Stimulated activated CD8-positive, alpha-beta memory T cell treated with anti-CD3 and anti-CD28 coated beads, Interleukin-15, amount 100 ng/mL, for 24 hours (primary cell): ENCODE measurements at regions not wholly inside any gene's neighbourhood (a gene's known extent, or its start where the extent isn't known, plus 50 kb on each side); places are given as distances from the start of the nearest gene placed in this dataset.

Source experiments
- DNase-seq: peaks from one replicate; pipeline ENCODE4 v3.0.0-alpha.2; 2020; ENCODE audit warnings: low read depth

DNA sequence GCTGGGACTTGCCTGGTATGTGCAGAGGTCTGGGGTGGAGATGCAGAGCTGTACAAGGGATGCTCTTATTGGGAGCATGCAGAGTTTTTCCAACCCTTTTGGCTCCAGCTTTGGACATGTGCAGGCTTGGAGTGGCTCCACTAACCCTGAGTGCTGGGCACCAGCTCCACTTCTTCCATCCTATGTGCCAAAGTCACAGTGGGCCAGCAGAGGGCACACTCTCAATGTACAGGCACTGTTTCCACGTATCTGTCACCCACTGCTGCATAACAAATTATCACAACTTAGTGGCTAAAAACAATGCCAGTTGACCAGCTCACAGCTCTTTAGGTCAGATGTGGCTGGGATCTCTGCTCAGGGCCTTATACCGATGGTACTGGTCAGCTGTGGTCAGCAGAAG lies 631.8 kb downstream of the AJAP1 start:
- no peak for DNase-seq

DNA sequence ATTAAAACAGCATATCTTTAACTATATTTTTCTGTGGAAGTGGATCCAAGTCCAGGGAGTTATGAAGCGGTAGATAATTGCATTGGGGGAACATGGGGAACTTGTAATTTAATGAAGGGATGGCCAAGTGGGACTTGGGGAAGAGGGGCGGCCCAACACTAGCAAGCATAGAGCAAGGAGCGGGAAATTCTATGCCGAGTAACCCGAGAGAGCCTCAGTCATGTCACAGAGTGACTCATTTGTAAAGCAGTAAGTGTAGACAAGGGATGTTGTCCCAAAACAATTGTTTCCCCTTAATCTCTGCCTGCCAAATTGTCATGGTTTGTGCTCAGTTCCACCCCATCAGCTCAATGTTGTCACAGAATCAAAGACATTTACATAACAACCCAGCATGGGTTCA lies 620.1 kb downstream of the AJAP1 start:
- no peak for DNase-seq

DNA sequence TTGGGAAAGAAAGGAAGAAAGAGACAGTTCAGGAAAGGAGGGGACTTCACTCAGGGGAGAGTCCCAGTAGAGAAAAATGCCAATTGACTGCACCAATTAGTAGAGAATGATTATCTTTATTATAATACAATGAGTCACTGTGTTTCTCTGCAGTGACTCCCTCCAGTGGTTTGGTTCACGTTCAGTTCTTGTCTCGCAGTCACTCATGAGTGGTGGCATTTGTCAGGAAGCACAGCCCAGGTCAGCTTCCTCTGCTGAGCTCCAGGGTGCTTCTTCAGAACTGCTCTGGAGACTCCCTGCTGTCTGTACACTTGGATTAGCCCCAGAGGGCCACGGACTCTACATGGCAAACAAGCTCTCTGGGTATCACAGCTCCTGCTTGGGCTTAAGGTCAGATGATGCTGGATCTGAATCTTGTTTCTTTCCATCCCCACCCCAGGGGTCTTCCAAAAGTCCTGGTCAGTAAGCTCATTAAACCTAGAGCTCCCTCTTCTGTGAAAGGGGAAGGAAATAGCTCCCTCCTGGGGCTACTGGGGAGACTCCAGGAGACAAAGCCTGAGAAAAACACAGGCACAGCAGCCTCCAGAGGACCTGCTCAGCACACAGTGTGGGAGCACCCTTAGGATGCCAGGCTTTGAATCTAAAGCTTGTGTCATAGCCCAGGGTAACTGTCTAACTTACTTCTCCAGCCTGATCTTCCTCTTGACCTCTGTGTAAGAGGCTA lies 619.0 kb downstream of the AJAP1 start:
- DNase-seq, result no peak

GRCh38 chr1:5272325-5272724 lies 617.9 kb downstream of the AJAP1 start:
- DNase-seq, result no peak

- no peak for DNase-seq
These were observed 616.9 kb downstream of the AJAP1 start for GRCh38 chr1:5271264-5271663.

DNA sequence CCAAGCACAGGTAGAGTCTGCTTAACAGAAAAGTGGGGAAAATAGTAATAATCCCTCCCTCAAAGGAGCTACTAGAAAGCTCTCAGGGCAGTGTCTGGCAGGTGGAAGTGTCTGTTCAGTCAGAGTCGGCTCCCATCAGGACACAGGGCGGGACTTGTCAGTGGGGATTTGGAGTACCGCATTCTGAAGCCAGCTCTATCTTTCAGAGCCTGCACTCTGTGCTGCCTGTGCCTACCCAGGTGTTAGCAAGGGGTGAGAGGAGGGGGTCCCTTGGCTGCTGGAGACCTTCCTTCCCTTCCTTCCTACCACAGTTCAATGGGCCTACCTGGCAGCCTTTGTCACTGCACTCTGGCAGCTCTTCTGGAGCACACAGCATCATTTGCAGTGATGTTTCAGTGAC lies 615.5 kb downstream of the AJAP1 start:
- DNase-seq, result no peak

- DNase-seq, result no peak
These were observed 613.3 kb downstream of the AJAP1 start for GRCh38 chr1:5267603-5268235.

DNA sequence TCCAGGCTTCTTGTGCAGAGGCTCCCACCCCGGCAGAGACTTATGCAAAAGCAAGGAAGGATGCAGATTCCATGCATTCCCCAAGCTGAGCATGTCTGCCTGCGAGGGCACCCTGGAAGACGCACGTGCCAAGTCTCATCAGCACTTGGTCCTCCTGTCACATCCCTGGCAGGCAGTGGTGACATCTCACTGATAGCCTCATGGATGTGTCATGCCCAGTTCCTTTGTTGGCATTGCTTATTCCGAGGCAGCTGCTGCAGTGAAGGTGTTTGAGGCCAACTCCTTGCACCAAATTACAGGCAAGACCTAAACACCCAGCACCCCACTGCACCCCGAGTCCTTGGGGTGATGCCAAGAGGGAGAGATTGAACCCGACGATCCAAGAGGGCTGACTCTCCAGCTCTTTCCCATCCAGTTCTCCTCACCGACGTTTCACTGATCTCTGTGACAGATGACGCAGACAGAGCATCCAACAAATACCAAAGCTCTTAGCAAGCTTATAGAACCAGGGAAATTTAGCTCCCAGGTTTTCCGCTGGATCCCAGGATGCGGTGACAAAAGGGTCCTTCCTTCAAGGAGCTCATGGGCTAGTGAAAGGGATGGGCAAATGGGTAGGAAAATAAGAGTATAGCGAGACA lies 611.1 kb downstream of the AJAP1 start:
- DNase-seq, result no peak

DNA sequence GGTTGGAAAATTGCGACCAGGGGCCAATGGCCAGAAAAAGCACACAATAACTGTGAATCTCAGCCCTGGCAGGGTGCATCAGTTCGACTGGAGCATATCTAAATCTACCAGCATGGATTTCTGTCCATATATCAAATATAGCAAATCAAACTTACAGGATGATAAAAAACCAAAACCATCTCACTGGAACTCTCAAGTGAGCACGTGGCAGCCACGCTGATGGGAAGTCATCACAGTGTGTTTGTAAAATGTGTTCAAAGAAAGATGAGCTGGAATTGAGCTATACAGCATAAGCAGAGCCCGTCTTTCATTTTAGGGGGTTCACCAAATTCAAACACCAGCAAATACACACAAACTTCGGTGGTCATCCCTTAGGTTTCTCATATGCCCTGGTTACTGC lies 610.1 kb downstream of the AJAP1 start:
- no peak for DNase-seq

GRCh38 chr1:5256793-5257192 lies 602.4 kb downstream of the AJAP1 start:
- no peak for DNase-seq

DNA sequence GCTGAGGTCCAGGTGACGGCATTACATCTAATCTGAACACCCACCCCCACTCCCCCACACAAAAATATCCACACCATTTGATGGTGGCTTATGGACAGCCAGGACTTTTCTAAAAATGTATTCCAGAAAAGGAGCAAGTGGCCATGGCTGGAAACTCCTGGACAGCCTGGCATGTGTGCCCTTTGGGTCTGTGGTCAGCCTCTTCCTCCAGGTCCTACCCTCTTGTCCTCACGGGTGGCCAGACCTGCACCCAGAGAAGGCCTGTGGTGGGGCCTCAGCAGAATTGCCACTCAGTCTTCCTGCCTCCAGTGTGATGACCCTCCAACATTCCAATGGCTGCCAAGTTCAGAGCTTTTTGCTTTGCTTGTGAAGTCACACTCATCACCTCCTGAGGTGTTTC lies 600.6 kb downstream of the AJAP1 start:
- no peak for DNase-seq

GRCh38 chr1:5254131-5254725 lies 599.8 kb downstream of the AJAP1 start:
- DNase-seq, result no peak

GRCh38 chr1:5253036-5253435 lies 598.6 kb downstream of the AJAP1 start:
- DNase-seq, result no peak

- DNase-seq, result no peak
These were observed 595.9 kb downstream of the AJAP1 start for GRCh38 chr1:5250336-5250735.

DNA sequence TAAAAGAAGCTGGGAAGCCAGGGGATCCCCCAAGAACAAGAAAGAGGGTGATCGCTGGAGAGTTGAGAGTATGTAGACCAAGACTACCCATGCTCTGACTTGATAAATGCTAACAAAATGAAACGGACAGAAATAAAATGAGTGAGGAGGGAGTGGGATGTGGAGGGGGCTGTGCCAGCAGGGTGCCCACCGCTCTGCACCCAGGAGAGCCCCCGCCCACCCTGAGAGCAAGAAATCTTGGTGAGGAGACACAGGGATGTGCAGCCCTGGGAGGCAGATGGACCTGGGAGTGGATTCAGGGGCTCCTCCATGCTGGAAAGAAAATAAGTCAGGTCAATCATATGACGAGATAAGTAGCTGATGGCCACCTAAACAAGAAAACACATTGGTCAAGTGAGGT lies 590.9 kb downstream of the AJAP1 start:
- DNase-seq, result no peak

DNA sequence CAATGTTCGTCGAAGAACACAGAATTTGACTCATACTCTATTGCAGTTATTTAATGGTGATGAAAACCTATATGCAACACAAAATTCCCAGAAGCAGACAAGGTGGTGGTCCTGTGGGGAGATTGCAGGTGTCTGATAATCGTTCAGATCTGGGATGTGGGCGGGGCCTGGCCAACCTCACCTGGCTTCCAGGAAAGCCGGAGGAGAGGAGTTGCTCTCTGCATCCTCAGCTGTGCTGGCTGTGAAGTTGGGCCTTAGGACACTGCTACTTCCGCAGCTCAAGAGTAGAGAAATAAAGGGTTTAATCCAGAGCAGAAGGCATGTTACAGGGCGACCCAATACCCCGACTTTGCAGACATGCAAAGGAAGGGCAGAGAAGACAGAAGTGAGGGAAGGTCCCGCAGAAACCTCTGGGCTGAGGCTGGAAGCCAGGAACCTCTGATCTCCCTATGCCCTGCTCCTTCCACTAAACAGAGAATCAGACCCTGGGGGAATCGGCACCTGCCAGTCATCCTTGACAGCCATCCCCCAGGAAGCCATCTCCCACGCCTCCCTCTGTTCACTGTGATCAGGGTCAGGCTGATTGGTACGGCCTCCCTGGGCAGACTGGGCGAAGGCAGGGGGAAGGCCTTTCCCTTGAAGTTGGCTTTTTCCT lies 590.3 kb downstream of the AJAP1 start:
- DNase-seq, result no peak

- no peak for DNase-seq
These were observed 588.4 kb downstream of the AJAP1 start for GRCh38 chr1:5242850-5243249.

GRCh38 chr1:5239911-5240310 lies 585.5 kb downstream of the AJAP1 start:
- DNase-seq, result no peak

DNA sequence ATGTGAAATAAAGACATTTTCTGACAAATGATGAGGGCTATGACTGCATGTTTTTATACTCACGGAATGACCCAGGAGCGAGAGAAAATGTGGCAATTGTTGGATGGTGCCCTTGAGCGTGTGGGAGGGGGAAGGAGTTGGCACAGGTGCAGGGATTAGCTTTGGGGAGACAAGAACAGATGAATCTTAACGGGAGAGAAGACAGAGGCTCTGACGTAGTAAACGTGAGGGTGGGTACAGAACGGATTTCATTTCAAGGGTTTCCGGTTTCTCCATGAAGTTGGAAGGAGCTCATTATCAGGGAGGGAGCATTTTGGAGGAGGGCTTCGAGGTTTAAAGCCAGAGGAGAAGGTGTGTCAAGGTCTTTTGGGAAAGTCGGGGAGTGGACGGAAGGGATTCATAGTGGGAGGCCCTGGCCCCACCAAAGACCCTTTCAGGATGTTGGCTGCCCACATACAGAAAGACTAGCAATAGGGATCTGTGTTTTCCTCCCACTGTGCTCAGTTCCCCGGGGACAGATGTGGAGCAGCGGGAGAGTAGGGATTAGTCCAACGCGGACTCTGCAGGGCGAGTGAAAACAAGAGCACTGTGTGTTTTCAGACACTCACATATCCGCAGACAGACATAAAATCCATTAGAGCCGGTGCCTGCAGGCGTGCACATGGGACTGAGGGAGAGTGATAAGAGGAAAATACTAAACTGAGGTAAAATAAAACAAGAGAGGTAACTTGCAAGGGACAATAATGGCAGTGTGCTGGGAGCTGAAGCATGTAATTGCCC lies 584.1 kb downstream of the AJAP1 start:
- DNase-seq, result no peak

DNA sequence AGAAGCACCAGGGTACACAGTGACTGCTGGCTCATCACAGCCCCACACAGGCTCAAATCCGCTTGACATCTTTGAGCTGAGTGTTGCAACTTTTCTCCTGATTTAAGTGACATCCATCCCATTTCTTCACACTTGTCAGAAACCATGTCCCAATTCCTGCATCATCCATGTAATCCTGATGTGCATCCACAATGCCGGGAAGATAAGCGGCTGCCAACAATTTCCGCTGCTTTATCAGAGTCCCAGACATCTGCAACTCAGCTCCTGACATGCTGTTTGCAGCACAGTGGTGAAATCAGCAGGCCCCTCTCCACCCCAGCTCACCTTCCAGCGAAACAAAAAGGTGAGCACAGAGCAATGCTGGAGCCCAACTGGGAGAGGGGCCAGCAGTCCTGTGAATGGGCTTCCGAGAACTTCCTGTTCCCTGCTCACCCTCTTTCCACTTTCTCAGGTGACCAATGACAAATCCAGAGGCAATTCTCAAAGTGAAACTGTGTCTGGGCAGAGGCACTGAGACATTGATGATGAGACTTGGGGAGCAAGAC lies 581.0 kb downstream of the AJAP1 start:
- no peak for DNase-seq

GRCh38 chr1:5232537-5232936 lies 578.1 kb downstream of the AJAP1 start:
- DNase-seq, result no peak
